NCI-H1417 (cell line): ENCODE measurements at regions not wholly inside any gene's neighbourhood (a gene's known extent, or its start where the extent isn't known, plus 50 kb on each side); places are given as distances from the start of the nearest gene placed in this dataset.
"Not testable (repeated sequence)": the region's sequence is repeated elsewhere in the genome, so short reads cannot be mapped to it uniquely, and the experiment has no call there.

Source experiments
- DNase-seq, 3 experiments: peaks; one replicate each; lab custom pipeline; 2025; lab: John Stamatoyannopoulos, UW

DNA sequence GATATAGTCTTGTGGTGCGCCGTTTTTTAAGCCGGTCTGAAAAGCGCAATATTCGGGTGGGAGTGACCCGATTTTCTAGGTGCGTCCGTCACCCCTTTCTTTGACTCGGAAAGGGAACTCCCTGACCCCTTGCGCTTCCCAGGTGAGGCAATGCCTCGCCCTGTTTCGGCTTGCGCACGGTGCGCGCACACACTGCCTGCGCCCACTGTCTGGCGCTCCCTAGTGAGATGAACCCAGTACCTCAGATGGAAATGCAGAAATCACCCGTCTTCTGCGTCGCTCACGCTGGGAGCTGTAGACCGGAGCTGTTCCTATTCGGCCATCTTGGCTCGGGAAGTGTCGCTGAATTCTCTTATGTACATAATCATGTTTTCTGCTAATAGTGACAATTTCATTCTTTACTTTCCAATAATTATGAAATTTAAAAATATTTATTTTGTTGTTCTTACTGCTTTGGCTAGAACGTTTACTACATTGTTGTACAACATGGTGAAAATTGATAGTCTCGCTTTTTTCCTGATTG, 61.2 kb upstream of the MINDY3 start:
- DNase-seq, result peak in 1 of 3 experiments; percentile 5

DNA sequence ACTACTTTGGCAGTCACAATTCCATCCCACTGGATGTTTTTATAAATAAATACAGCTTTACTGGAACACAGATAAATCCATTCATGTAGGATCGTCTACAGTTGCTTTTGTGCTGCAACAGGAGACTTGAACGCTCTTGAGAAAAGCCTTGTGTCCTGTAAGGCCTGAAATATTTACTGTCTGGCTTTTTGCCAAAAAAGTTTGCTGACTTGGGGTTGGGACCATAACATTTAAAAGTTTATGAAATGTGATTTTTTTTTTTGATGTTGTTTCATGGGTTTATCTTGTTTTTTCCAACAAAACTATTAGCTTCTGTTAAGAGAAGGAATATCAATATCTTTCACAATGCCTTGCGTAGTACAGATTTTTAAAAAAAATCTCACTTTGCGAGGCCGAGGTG, 71.1 kb upstream of the MINDY3 start:
- no peak for DNase-seq

GRCh38 chr10:15939543-15939942, 79.2 kb upstream of the MINDY3 start:
- DNase-seq, result not testable (repeated sequence)

DNA sequence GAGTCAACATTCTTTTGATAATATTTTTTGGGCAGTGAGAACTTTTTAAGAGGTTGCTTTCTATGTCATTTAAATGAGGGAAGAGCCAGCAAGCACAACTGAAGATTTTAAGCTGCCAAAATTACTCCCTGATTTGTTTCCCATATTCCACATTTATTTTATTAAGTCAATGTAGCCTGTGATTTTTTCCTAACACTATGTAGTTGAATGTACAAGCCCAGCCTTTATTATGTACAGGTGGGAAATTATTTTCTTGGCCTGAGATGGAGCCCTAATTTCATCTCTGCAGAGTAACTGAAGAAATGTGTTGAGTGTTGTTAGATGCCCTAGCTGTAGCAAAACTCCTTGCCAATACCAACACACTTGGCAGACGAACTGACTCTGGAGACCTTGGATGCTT, 83.1 kb upstream of the MINDY3 start:
- DNase-seq, result no peak

DNA sequence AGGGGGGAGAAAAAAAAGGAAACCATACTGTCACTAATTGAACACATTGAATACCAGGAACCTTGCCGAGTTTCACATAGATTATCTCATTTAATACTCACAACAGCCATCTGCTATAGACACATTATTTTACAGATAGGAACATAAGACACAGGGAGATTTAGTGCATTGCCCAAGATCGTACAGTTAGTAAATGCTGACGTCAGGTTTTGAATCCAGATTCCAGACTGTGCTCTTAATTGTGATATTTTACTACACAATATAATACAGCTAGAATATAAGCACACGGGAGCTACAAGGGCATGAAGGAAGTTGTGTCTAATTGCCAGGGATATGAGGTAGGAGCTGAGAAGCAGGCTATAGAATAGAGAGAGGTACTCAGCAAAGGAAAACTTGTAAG, 93.9 kb upstream of the MINDY3 start:
- no peak for DNase-seq

- no peak for DNase-seq
Measured at GRCh38 chr10:15960277-15960676, 100.0 kb upstream of the MINDY3 start.

DNA sequence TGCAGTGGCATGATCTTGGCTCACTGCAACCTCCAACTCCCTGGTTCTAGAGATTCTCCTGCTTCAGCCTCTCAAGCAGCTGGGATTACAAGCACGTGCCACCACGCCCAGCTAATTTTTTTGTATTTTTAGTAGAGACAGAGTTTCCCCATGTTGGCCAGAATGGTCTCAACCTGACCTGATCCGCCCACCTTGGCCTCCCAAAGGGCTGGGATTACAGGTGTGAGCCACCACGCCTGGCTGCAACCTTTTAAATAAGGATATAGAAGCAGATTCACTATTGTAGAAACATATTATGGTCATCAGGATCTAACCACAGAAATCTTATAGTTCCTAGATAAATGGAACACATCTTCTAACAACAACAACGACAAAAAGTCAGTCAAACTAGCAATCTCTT, 112.4 kb upstream of the MINDY3 start:
- DNase-seq, result not testable (repeated sequence)

- no peak for DNase-seq
Measured at GRCh38 chr10:15985690-15986089, 125.4 kb upstream of the MINDY3 start.

GRCh38 chr10:15990535-15991129, 130.3 kb upstream of the MINDY3 start:
- DNase-seq, result no peak

GRCh38 chr10:15997313-15997712, 137.0 kb upstream of the MINDY3 start:
- DNase-seq, result no peak

DNA sequence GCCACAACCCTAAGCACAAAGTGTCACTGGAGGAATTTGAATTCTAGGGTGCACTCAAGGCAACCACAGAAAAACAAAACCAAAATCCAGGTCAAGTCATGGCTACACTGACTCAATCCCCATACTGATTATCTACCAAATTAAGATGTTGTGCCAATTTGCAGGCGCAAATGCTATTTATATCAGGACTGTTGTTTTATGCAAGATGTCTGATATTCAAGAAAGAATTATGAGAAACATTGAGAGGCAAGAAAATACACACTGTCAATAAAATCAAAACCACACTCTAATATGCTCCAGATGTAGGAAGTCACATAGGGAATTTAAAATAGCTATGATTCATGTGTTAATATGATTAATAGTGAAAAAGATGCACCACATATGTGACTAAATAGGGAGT, 141.3 kb upstream of the MINDY3 start:
- no peak for DNase-seq

GRCh38 chr10:16009785-16010184, 149.5 kb upstream of the MINDY3 start:
- no peak for DNase-seq

DNA sequence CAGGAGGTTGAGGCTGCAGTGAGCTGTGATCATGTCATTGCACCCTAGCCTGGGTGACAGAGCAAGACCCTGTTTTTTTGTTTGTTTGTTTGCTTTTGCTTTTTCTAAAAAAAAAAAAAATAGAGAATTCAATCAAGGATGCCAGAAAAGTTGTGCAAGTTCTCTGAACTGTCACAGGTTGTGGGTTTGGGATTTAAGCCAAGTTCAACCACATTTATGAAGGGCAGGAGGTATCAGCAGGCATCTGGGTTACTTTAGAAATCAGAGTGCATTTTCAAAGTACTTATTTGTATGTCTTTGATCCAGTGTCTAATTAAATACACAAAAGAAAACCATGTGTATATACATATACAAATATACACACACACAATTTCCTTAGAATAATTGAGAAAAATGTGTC, 151.2 kb upstream of the MINDY3 start:
- no peak for DNase-seq

- no peak for DNase-seq
Measured at GRCh38 chr10:16014469-16014868, 154.2 kb upstream of the MINDY3 start.

GRCh38 chr10:16016688-16017087, 156.4 kb upstream of the MINDY3 start:
- no peak for DNase-seq

- DNase-seq, result no peak
Measured at GRCh38 chr10:16020836-16021235, 160.5 kb upstream of the MINDY3 start.

DNA sequence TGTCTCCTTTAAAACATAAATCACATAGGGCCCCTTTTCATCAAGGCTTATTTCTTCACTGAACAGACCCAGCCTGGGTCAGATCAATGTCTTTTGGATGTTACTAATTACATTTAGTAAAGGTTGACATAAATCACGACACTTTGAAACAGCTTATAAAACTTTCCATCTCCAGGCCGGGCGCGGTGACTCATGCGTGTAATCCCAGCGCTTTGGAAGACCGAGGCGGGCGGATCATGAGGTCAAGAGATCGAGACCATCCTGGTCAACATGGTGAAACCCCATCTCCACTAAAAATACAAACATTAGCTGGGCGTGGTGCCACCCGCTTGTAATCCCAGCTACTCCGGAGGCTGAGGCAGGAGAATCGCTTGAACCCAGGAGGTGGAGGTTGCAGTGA, 166.5 kb upstream of the MINDY3 start:
- DNase-seq, result not testable (repeated sequence)

- no peak for DNase-seq
Measured at GRCh38 chr10:16030562-16030961, 170.3 kb upstream of the MINDY3 start.

GRCh38 chr10:16049050-16049449, 188.7 kb upstream of the MINDY3 start:
- peak in 1 of 3 experiments; percentile 4 for DNase-seq

DNA sequence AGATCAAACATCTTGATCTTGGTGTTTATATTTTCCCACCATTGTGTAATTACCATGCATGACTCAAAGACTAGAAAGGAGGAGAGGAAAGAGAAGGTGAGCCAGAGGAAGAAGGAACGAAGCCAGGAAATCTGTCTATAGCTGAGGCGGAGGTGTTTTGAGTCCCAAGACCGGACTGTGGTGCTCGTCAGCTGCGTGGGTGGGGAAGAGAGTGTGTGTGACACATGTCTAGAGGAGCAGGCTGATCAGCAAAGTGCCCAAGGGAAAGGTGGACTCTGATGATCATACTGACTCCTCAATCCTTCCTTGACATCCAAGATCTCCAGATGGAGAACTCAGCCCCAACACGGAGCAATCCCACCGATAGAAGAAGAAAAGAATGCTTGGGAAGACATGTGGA, 189.5 kb upstream of the MINDY3 start:
- no peak for DNase-seq

- DNase-seq, result peak in 1 of 3 experiments; percentile 24
Measured at GRCh38 chr10:16063350-16063749, 203.0 kb upstream of the MINDY3 start.

DNA sequence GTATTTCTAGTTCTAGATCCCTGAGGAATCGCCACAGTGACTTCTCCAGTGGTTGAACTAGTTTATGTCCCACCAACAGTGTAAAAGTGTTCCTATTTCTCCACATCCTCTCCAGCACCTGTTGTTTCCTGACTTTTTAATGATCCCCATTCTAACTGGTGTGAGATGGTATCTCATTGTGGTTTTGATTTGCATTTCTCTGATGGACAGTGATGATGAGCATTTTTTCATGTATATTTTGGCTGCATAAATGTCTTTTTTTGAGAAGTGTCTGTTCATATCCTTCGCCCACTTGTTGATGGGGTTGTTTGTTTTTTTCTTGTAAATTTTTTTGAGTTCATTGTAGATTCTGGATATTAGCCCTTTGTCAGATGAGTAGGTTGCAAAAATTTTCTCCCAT, 223.2 kb upstream of the MINDY3 start:
- DNase-seq, result not testable (repeated sequence)

- DNase-seq, result no peak
Measured at GRCh38 chr10:16105082-16105481, 244.8 kb upstream of the MINDY3 start.
